ENCODE measurements at regions not wholly inside any gene's neighbourhood (a gene's known extent, or its start where the extent isn't known, plus 50 kb on each side); places are given as distances from the start of the nearest gene placed in this dataset.

DNA sequence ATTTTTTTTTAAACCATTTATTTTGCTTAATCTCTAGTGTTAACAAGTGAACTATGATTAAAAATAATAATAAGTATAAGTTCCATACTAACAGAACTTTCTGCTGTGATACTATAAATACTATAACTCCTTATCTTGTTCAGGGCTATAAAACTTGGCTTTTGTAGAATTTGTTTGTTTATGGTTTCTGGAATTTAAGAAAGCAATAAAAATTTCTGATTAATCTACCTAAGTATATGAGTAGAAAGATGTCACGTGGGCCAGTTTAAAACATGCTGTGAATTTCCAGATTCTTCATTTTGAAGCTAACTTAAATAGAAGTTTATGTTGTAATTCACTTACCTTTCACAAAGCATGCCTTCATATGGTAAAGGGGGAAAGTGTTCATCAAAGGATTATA lies 1236.3 kb upstream of the ACVR2A start:
- Histone ChIP-seq H3K9me3 (no peaks in the 10 kb centered on the region), H3K27ac (no peak overlapping the region), H3K4me1 (no peaks in the 10 kb centered on the region), H3K4me3 (no peak overlapping the region), H3K27me3 (ENCODE audit: insufficient read depth in 3 of 3, low read length in 2 of 3) (no peaks in the 10 kb centered on the region), H3K36me3 (ENCODE audit: insufficient read depth in 1 of 2, low read depth in 1 of 2) (no peaks in the 10 kb centered on the region)
- intact Hi-C loops (cut with DNase I): no loop called here
- DNase-seq (no peak), ATAC-seq (no peak)
- TF ChIP-seq, protein P1, sequence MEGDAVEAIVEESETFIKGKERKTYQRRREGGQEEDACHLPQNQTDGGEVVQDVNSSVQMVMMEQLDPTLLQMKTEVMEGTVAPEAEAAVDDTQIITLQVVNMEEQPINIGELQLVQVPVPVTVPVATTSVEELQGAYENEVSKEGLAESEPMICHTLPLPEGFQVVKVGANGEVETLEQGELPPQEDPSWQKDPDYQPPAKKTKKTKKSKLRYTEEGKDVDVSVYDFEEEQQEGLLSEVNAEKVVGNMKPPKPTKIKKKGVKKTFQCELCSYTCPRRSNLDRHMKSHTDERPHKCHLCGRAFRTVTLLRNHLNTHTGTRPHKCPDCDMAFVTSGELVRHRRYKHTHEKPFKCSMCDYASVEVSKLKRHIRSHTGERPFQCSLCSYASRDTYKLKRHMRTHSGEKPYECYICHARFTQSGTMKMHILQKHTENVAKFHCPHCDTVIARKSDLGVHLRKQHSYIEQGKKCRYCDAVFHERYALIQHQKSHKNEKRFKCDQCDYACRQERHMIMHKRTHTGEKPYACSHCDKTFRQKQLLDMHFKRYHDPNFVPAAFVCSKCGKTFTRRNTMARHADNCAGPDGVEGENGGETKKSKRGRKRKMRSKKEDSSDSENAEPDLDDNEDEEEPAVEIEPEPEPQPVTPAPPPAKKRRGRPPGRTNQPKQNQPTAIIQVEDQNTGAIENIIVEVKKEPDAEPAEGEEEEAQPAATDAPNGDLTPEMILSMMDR (IDR thresholded peaks at IDR 0.05): no peak
- 67 to 74% (median 71%) methylated on average over 1 of the region's 1 CpG for WGBS, 3 donors

DNA sequence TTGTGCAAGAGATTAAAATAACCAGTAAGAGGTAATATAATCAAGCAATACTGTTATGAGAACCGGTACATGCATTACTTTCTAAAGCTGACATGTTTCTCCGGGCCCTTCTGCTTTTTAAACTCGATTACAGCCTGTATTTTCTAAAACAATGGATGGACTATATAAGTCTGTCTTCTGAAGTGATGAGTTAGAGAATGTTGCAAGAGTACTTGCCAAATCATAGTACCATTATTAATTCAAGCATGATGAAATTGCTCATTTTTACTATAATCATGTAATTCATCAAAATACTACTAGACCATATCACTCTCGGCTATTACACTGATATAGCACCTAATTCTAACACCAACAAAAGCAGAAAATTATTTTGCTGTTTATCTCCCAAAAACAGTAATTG lies 1240.3 kb upstream of the ACVR2A start:
- Histone ChIP-seq H3K4me1 (no peaks in the 10 kb centered on the region), H3K9me3 (no peaks in the 10 kb centered on the region), H3K4me3 (no peak overlapping the region), H3K27ac (no peak overlapping the region), H3K27me3 (ENCODE audit: insufficient read depth in 3 of 3, low read length in 2 of 3) (no peaks in the 10 kb centered on the region), H3K36me3 (ENCODE audit: insufficient read depth in 1 of 2, low read depth in 1 of 2) (no peaks in the 10 kb centered on the region)
- ATAC-seq (no peak), DNase-seq (no peak)
- TF ChIP-seq, protein P1 (IDR thresholded peaks at IDR 0.05): no peak
- 84 to 94% (median 94%) methylated on average over 4 of the region's 4 CpGs for WGBS, 3 donors
- intact Hi-C loops (cut with DNase I): no loop called here

DNA sequence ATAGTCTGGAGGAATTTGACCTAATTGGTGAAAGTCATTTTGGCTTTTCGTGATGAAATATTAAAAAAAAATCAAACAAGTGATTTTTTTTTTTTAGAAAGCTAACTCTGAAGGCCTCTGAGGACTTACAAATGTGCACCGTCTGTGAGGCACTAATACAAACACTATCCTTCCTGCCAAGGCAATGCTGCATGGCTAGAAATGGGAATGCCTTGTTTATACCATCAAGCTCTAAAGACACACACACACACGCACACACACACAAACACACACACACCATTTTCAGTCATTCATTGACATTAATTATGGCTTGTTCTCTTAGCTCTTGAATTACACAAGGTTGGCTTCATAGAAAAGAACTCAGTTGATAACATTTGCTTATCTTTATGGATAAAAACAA lies 1242.0 kb upstream of the ACVR2A start:
- 56 to 68% (median 56%) methylated on average over 3 of the region's 3 CpGs for WGBS, 3 donors
- intact Hi-C loops (cut with DNase I): no loop called here
- Histone ChIP-seq H3K27ac (no peak overlapping the region), H3K9me3 (no peaks in the 10 kb centered on the region), H3K4me1 (no peaks in the 10 kb centered on the region), H3K4me3 (no peak overlapping the region), H3K27me3 (ENCODE audit: insufficient read depth in 3 of 3, low read length in 2 of 3) (no peaks in the 10 kb centered on the region), H3K36me3 (ENCODE audit: insufficient read depth in 1 of 2, low read depth in 1 of 2) (no peaks in the 10 kb centered on the region)
- DNase-seq (no peak), ATAC-seq (no peak)
- TF ChIP-seq, protein P1 (IDR thresholded peaks at IDR 0.05): no peak

DNA sequence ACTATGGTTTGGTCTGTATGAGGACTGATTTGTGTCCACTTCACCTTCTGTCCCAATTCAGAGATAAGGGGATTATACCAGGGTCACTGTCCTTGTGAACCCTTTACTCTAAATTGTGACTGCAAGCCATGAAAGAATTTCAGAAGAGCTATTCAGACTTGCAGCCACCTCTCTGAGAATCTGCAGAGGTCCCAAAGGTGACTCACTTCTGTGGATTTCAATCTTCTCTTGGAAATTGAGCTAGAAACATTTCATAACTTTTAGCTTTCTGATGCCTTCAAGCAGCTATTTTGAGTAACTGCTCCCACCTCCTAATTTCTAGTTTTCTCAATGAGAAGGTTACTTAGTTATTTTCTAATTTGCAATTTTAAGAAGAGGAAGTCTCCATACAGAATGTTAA lies 1242.4 kb upstream of the ACVR2A start:
- H3K9me3 ChIP-seq: no peaks in the 10 kb centered on the region
- intact Hi-C loops (cut with DNase I): no loop called here
- no peak overlapping the region for H3K4me3 ChIP-seq
- H3K27ac ChIP-seq: no peak overlapping the region
- no peaks in the 10 kb centered on the region for H3K36me3 ChIP-seq (ENCODE audit: insufficient read depth in 1 of 2, low read depth in 1 of 2)
- TF ChIP-seq, protein P1 (IDR thresholded peaks at IDR 0.05): no peak
- no peak for DNase-seq
- H3K4me1 ChIP-seq: no peaks in the 10 kb centered on the region
- no peaks in the 10 kb centered on the region for H3K27me3 ChIP-seq (ENCODE audit: insufficient read depth in 3 of 3, low read length in 2 of 3)
- ATAC-seq: no peak

DNA sequence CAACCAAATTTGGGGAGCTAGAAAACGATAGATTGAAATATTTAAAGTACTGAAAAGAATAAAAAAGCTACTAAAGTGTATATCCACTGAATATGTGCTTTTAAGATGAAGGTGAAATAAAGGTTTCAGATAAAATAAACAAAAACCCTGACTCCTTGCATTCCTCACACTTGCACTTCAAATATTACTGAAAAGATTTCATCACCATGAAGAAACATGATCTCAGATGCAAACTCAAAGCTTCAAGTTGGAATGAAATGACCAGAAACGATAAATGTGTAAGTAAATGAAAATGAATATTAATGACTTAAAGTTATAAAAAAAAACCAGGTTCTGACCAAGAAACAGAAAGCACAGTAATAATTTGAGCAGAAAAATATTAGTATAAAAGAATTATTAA lies 1246.0 kb upstream of the ACVR2A start:
- H3K9me3 ChIP-seq: no peaks in the 10 kb centered on the region
- H3K4me1 ChIP-seq: no peaks in the 10 kb centered on the region
- 78 to 90% (median 85%) methylated on average over 2 of the region's 2 CpGs for WGBS, 3 donors
- H3K4me3 ChIP-seq: no peak overlapping the region
- H3K27ac ChIP-seq: no peak overlapping the region
- TF ChIP-seq, protein P1 (IDR thresholded peaks at IDR 0.05): no peak
- ATAC-seq (no peak), DNase-seq (no peak)
- H3K36me3 ChIP-seq (ENCODE audit: insufficient read depth in 1 of 2, low read depth in 1 of 2): no peaks in the 10 kb centered on the region
- no peaks in the 10 kb centered on the region for H3K27me3 ChIP-seq (ENCODE audit: insufficient read depth in 3 of 3, low read length in 2 of 3)
- intact Hi-C loops (cut with DNase I): no loop called here

Data from psoas muscle (tissue), 7 donors.